ENCODE measurements at regions not wholly inside any gene's neighbourhood (a gene's known extent, or its start where the extent isn't known, plus 50 kb on each side); places are given as distances from the start of the nearest gene placed in this dataset.
"Not testable (repeated sequence)": the region's sequence is repeated elsewhere in the genome, so short reads cannot be mapped to it uniquely, and the experiment has no call there.

GRCh38 chr12:127046467-127046866 lies 1220.5 kb upstream of the TMEM132C start:
- Histone ChIP-seq H3K9ac (ENCODE audit: low read length) (no peak overlapping the region), H3K27ac (ENCODE audit: low read length) (no peak overlapping the region), H3K4me3 (ENCODE audit: low read length) (no peak overlapping the region), H3K4me2 (ENCODE audit: low read length) (no peak overlapping the region), H3K79me2 (replicated peaks; ENCODE audit: insufficient read depth, low read length) (no peaks in the 10 kb centered on the region), H3K9me2 (ENCODE audit: insufficient read depth, low read length) (no peaks in the 10 kb centered on the region), H4K20me1 (ENCODE audit: insufficient read depth) (no peaks in the 10 kb centered on the region), H3K36me3 (ENCODE audit: insufficient read depth, low read length) (no peaks in the 10 kb centered on the region), H3K27me3 (ENCODE audit: insufficient read depth, low read depth, low read length) (no peaks in the 10 kb centered on the region), H3K9me3 (ENCODE audit: low read length) (peaks cover 1% of the 10 kb centered on the region), H2AFZ (ENCODE audit: low read depth, low read length) (no peak overlapping the region), H3F3A (ENCODE audit: insufficient read depth, low read length, poor library complexity, severe bottlenecking) (no peaks in the 10 kb centered on the region)
- TF ChIP-seq RAD21 (conservative IDR thresholded peaks at IDR 0.05) (no peak), SMC3 (conservative IDR thresholded peaks at IDR 0.05; ENCODE audit: poor library complexity) (no peak), REST (IDR thresholded peaks at IDR 0.05; ENCODE audit: borderline replicate concordance) (no peak), TAF1 (IDR thresholded peaks at IDR 0.05; ENCODE audit: low read depth) (no peak), CTCF (IDR thresholded peaks at IDR 0.05; ENCODE audit: poor library complexity, severe bottlenecking) (no peak), POLR2AphosphoS5 (IDR thresholded peaks at IDR 0.05) (no peak), EZH2 (IDR thresholded peaks at IDR 0.05; ENCODE audit: borderline replicate concordance, insufficient read depth, low read length, poor library complexity, severe bottlenecking) (no peak), EP300 (conservative IDR thresholded peaks at IDR 0.05; ENCODE audit: poor library complexity, severe bottlenecking) (no peak)

GRCh38 chr12:127048057-127048456 lies 1218.9 kb upstream of the TMEM132C start:
- H3F3A ChIP-seq (ENCODE audit: insufficient read depth, low read length, poor library complexity, severe bottlenecking) = no peaks in the 10 kb centered on the region
- H2AFZ ChIP-seq (ENCODE audit: low read depth, low read length) = no peak overlapping the region
- H3K9ac ChIP-seq (ENCODE audit: low read length) = no peak overlapping the region
- no peak overlapping the region for H3K4me2 ChIP-seq (ENCODE audit: low read length)
- no peaks in the 10 kb centered on the region for H3K9me2 ChIP-seq (ENCODE audit: insufficient read depth, low read length)
- no peak overlapping the region for H3K4me3 ChIP-seq (ENCODE audit: low read length)
- no peaks in the 10 kb centered on the region for H4K20me1 ChIP-seq (ENCODE audit: insufficient read depth)
- H3K27ac ChIP-seq (ENCODE audit: low read length) = no peak overlapping the region
- no peaks in the 10 kb centered on the region for H3K27me3 ChIP-seq (ENCODE audit: insufficient read depth, low read depth, low read length)
- H3K79me2 ChIP-seq (replicated peaks; ENCODE audit: insufficient read depth, low read length) = no peaks in the 10 kb centered on the region
- peaks cover 3% of the 10 kb centered on the region for H3K9me3 ChIP-seq (ENCODE audit: low read length)
- no peaks in the 10 kb centered on the region for H3K36me3 ChIP-seq (ENCODE audit: insufficient read depth, low read length)
- no peak for TF ChIP-seq CTCF (IDR thresholded peaks at IDR 0.05; ENCODE audit: poor library complexity, severe bottlenecking)
- no peak for TF ChIP-seq RAD21 (conservative IDR thresholded peaks at IDR 0.05)
- TF ChIP-seq REST (IDR thresholded peaks at IDR 0.05; ENCODE audit: borderline replicate concordance) = no peak
- no peak for TF ChIP-seq POLR2AphosphoS5 (IDR thresholded peaks at IDR 0.05)
- no peak for TF ChIP-seq MXI1 (conservative IDR thresholded peaks at IDR 0.05; ENCODE audit: poor library complexity, severe bottlenecking)
- no peak for TF ChIP-seq EP300 (conservative IDR thresholded peaks at IDR 0.05; ENCODE audit: poor library complexity, severe bottlenecking)
- no peak for TF ChIP-seq EZH2 (IDR thresholded peaks at IDR 0.05; ENCODE audit: borderline replicate concordance, insufficient read depth, low read length, poor library complexity, severe bottlenecking)
- TF ChIP-seq TAF1 (IDR thresholded peaks at IDR 0.05; ENCODE audit: low read depth) = no peak
- TF ChIP-seq SMC3 (conservative IDR thresholded peaks at IDR 0.05; ENCODE audit: poor library complexity) = no peak

- H2AFZ ChIP-seq (ENCODE audit: low read depth, low read length); H3K79me2 ChIP-seq (replicated peaks; ENCODE audit: insufficient read depth, low read length); H4K20me1 ChIP-seq (ENCODE audit: insufficient read depth); H3K4me2 ChIP-seq (ENCODE audit: low read length); H3F3A ChIP-seq (ENCODE audit: insufficient read depth, low read length, poor library complexity, severe bottlenecking); H3K27ac ChIP-seq (ENCODE audit: low read length); H3K36me3 ChIP-seq (ENCODE audit: insufficient read depth, low read length); H3K27me3 ChIP-seq (ENCODE audit: insufficient read depth, low read depth, low read length); H3K9me3 ChIP-seq (ENCODE audit: low read length); H3K4me3 ChIP-seq (ENCODE audit: low read length); H3K9me2 ChIP-seq (ENCODE audit: insufficient read depth, low read length); H3K9ac ChIP-seq (ENCODE audit: low read length): not testable (repeated sequence)
Observed at GRCh38 chr12:127048525-127048924, 1218.4 kb upstream of the TMEM132C start.
